ENCODE measurements at regions not wholly inside any gene's neighbourhood (a gene's known extent, or its start where the extent isn't known, plus 50 kb on each side); places are given as distances from the start of the nearest gene placed in this dataset.

DNA sequence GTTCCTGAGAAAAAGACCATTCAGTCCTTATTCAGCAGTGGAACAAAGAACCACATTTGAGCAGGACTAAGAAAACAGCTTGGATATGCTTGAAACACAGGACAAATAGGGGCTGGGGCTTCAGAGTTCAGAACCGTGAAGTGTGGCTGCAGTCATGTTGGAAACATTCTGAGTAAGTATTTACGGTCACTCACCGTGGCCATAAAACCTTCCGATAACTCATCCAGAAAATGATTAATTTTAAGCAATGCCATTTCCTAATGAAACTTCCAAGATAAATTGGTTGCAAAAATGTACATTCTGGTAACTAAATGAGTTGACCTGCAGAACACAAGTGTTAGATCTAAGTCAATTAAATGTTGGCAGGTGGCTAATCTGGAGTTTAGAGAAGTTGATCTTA is 279.2 kb downstream of the CXCL12 start:
- H3K4me1 ChIP-seq (ENCODE audit: low read length), result no peaks in the 10 kb centered on the region
- H3K27ac ChIP-seq (ENCODE audit: low read length), result no peak overlapping the region
- no peaks in the 10 kb centered on the region for H4K20me1 ChIP-seq (ENCODE audit: insufficient read depth, low read length)
- H3K4me2 ChIP-seq (ENCODE audit: low read depth, low read length), result no peak overlapping the region
- H3K27me3 ChIP-seq (replicated peaks; ENCODE audit: insufficient read depth, low read length), result no peaks in the 10 kb centered on the region
- H3K9ac ChIP-seq (ENCODE audit: low read length), result no peak overlapping the region
- H3K9me3 ChIP-seq (replicated peaks; ENCODE audit: insufficient read depth, low read length), result no peaks in the 10 kb centered on the region
- no peak overlapping the region for H3K4me3 ChIP-seq (ENCODE audit: low read length)
- TF ChIP-seq, protein P1, sequence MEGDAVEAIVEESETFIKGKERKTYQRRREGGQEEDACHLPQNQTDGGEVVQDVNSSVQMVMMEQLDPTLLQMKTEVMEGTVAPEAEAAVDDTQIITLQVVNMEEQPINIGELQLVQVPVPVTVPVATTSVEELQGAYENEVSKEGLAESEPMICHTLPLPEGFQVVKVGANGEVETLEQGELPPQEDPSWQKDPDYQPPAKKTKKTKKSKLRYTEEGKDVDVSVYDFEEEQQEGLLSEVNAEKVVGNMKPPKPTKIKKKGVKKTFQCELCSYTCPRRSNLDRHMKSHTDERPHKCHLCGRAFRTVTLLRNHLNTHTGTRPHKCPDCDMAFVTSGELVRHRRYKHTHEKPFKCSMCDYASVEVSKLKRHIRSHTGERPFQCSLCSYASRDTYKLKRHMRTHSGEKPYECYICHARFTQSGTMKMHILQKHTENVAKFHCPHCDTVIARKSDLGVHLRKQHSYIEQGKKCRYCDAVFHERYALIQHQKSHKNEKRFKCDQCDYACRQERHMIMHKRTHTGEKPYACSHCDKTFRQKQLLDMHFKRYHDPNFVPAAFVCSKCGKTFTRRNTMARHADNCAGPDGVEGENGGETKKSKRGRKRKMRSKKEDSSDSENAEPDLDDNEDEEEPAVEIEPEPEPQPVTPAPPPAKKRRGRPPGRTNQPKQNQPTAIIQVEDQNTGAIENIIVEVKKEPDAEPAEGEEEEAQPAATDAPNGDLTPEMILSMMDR (IDR thresholded peaks at IDR 0.05; ENCODE audit: low read length), result no peak
- no peaks in the 10 kb centered on the region for H3K9me2 ChIP-seq (replicated peaks; ENCODE audit: insufficient read depth, low read length)
- no peaks in the 10 kb centered on the region for H3F3A ChIP-seq (ENCODE audit: insufficient read depth, low read length)
- no peak overlapping the region for H2AFZ ChIP-seq (ENCODE audit: low read length)
- H3K36me3 ChIP-seq (replicated peaks; ENCODE audit: insufficient read depth, low read length), result no peaks in the 10 kb centered on the region
- no peak for DNase-seq
- no peaks in the 10 kb centered on the region for H3K79me2 ChIP-seq (ENCODE audit: low read length)

DNA sequence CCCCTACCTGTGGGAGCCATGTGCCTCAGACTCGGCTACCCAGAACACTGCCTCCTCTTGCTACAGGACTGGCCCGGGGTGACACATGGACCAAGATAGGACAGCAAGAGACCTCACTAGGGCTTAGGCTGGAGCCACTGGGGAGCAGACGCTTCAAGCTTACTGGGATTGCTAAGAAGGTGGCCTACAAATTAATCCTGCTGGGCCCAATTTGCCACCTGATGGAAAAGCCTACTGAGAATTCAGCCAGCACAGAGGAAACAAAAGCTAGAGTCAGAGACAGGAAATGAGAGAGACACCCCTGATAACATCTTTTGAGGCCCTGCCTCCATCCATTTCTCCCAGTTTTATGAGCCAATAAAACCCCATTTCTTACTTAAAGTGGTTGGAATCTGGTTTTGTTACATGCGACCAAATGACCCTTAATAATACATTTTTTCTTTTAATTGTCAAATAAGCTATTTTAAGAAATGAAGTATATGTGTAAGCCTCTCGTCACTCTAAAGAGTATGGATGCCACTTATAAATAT is 282.1 kb downstream of the CXCL12 start:
- H4K20me1 ChIP-seq (ENCODE audit: insufficient read depth, low read length), result no peaks in the 10 kb centered on the region
- no peaks in the 10 kb centered on the region for H3K79me2 ChIP-seq (ENCODE audit: low read length)
- H3K4me1 ChIP-seq (ENCODE audit: low read length), result no peaks in the 10 kb centered on the region
- no peaks in the 10 kb centered on the region for H3K9me3 ChIP-seq (replicated peaks; ENCODE audit: insufficient read depth, low read length)
- H2AFZ ChIP-seq (ENCODE audit: low read length), result no peak overlapping the region
- TF ChIP-seq, protein P1 (IDR thresholded peaks at IDR 0.05; ENCODE audit: low read length), result no peak
- no peak for TF ChIP-seq EZH2 (optimal IDR thresholded peaks at IDR 0.05; ENCODE audit: low read depth, low read length)
- no peak for TF ChIP-seq EZH2phosphoT487 (IDR thresholded peaks at IDR 0.05; ENCODE audit: low read length)
- no peak overlapping the region for H3K9ac ChIP-seq (ENCODE audit: low read length)
- H3K9me2 ChIP-seq (replicated peaks; ENCODE audit: insufficient read depth, low read length), result no peaks in the 10 kb centered on the region
- no peak overlapping the region for H3K27ac ChIP-seq (ENCODE audit: low read length)
- H3K4me2 ChIP-seq (ENCODE audit: low read depth, low read length), result no peak overlapping the region
- H3K36me3 ChIP-seq (replicated peaks; ENCODE audit: insufficient read depth, low read length), result no peaks in the 10 kb centered on the region
- H3K4me3 ChIP-seq (ENCODE audit: low read length), result no peak overlapping the region
- H3K27me3 ChIP-seq (replicated peaks; ENCODE audit: insufficient read depth, low read length), result no peaks in the 10 kb centered on the region
- H3F3A ChIP-seq (ENCODE audit: insufficient read depth, low read length), result no peaks in the 10 kb centered on the region
- no peak for DNase-seq

DNA sequence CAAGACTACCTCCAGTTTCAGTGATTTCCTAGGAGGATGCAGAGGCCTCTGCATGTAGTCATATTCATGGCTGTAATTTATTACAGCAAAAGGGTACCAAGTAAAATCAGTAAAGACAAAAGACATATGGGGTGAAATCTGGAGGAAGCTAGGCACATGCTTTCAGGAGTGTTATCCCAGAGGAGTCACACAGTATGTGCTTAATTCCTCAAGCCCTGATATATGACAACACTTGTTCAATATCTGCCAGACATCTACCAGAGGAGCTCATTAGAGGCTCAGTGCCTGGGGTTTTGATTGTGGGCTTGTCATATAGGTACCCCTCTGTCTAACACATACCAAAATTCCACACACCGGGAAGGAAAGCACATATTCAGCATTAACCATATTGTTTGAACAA is 283.8 kb downstream of the CXCL12 start:
- Histone ChIP-seq H3K4me1 (ENCODE audit: low read length) (no peaks in the 10 kb centered on the region), H3K9ac (ENCODE audit: low read length) (no peak overlapping the region), H3K9me3 (replicated peaks; ENCODE audit: insufficient read depth, low read length) (no peaks in the 10 kb centered on the region), H3K27ac (ENCODE audit: low read length) (no peak overlapping the region), H3K9me2 (replicated peaks; ENCODE audit: insufficient read depth, low read length) (no peaks in the 10 kb centered on the region), H3K36me3 (replicated peaks; ENCODE audit: insufficient read depth, low read length) (no peaks in the 10 kb centered on the region), H3K27me3 (replicated peaks; ENCODE audit: insufficient read depth, low read length) (no peaks in the 10 kb centered on the region), H2AFZ (ENCODE audit: low read length) (no peak overlapping the region), H3F3A (ENCODE audit: insufficient read depth, low read length) (no peaks in the 10 kb centered on the region), H3K4me3 (ENCODE audit: low read length) (no peak overlapping the region), H4K20me1 (ENCODE audit: insufficient read depth, low read length) (no peaks in the 10 kb centered on the region), H3K79me2 (ENCODE audit: low read length) (no peaks in the 10 kb centered on the region), H3K4me2 (ENCODE audit: low read depth, low read length) (no peak overlapping the region)
- TF ChIP-seq EZH2 (optimal IDR thresholded peaks at IDR 0.05; ENCODE audit: low read depth, low read length) (no peak), EZH2phosphoT487 (IDR thresholded peaks at IDR 0.05; ENCODE audit: low read length) (no peak)
- TF ChIP-seq, protein P1 (IDR thresholded peaks at IDR 0.05; ENCODE audit: low read length), result no peak
- no peak for DNase-seq
